ENCODE measurements at regions not wholly inside any gene's neighbourhood (a gene's known extent, or its start where the extent isn't known, plus 50 kb on each side); places are given as distances from the start of the nearest gene placed in this dataset.

- in situ Hi-C loops (cut with MboI; ENCODE audit: low sequenced_read_pairs, unreplicated experiment), result no loop called here
- TF ChIP-seq, protein P1, sequence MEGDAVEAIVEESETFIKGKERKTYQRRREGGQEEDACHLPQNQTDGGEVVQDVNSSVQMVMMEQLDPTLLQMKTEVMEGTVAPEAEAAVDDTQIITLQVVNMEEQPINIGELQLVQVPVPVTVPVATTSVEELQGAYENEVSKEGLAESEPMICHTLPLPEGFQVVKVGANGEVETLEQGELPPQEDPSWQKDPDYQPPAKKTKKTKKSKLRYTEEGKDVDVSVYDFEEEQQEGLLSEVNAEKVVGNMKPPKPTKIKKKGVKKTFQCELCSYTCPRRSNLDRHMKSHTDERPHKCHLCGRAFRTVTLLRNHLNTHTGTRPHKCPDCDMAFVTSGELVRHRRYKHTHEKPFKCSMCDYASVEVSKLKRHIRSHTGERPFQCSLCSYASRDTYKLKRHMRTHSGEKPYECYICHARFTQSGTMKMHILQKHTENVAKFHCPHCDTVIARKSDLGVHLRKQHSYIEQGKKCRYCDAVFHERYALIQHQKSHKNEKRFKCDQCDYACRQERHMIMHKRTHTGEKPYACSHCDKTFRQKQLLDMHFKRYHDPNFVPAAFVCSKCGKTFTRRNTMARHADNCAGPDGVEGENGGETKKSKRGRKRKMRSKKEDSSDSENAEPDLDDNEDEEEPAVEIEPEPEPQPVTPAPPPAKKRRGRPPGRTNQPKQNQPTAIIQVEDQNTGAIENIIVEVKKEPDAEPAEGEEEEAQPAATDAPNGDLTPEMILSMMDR (IDR thresholded peaks at IDR 0.05; ENCODE audit: borderline replicate concordance, control extremely low read depth, extremely low read depth, insufficient read depth, missing control alignments), result no peak
- no peak for DNase-seq (ENCODE audit: low spot score)
Observed at GRCh38 chr10:78929541-78929940, 139.2 kb upstream of the ZMIZ1 start.

- TF ChIP-seq, protein P1 (IDR thresholded peaks at IDR 0.05; ENCODE audit: borderline replicate concordance, control extremely low read depth, extremely low read depth, insufficient read depth, missing control alignments), result no peak
- DNase-seq (ENCODE audit: low spot score), result no peak
- in situ Hi-C loops (cut with MboI; ENCODE audit: low sequenced_read_pairs, unreplicated experiment), result no loop called here
Observed at GRCh38 chr10:78931321-78932053, 137.3 kb upstream of the ZMIZ1 start.

- TF ChIP-seq, protein P1 (IDR thresholded peaks at IDR 0.05; ENCODE audit: borderline replicate concordance, control extremely low read depth, extremely low read depth, insufficient read depth, missing control alignments), result no peak
- in situ Hi-C loops (cut with MboI; ENCODE audit: low sequenced_read_pairs, unreplicated experiment), result no loop called here
- DNase-seq (ENCODE audit: low spot score), result no peak
Observed at GRCh38 chr10:78932054-78932386, 136.7 kb upstream of the ZMIZ1 start.

GRCh38 chr10:78932861-78933260 lies 135.9 kb upstream of the ZMIZ1 start:
- TF ChIP-seq, protein P1 (IDR thresholded peaks at IDR 0.05; ENCODE audit: borderline replicate concordance, control extremely low read depth, extremely low read depth, insufficient read depth, missing control alignments), result no peak
- no peak for DNase-seq (ENCODE audit: low spot score)
- in situ Hi-C loops (cut with MboI; ENCODE audit: low sequenced_read_pairs, unreplicated experiment), result no loop called here

- TF ChIP-seq, protein P1 (IDR thresholded peaks at IDR 0.05; ENCODE audit: borderline replicate concordance, control extremely low read depth, extremely low read depth, insufficient read depth, missing control alignments), result no peak
- in situ Hi-C loops (cut with MboI; ENCODE audit: low sequenced_read_pairs, unreplicated experiment), result no loop called here
- no peak for DNase-seq (ENCODE audit: low spot score)
Observed at GRCh38 chr10:78933828-78934531, 134.8 kb upstream of the ZMIZ1 start.

DNA sequence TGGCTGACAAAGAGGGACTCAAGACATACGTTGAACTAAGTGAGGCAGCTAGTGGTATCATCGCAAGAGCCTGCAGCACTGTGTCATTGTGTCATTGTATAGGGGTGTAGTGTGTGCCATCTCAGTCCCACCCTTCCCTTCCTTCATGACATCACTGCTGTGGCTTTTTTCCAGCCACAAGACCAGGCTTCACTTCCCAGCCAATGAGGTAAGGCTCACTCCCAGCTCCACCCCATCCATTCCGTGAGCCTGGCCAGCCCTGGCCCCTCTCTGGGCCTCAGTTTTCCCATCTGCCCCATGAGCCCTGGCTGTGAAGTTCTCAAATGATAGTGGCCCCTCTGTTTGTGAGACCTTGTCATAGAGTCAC lies 134.3 kb upstream of the ZMIZ1 start:
- TF ChIP-seq, protein P1 (IDR thresholded peaks at IDR 0.05; ENCODE audit: borderline replicate concordance, control extremely low read depth, extremely low read depth, insufficient read depth, missing control alignments), result no peak
- DNase-seq (ENCODE audit: low spot score), result no peak
- in situ Hi-C loops (cut with MboI; ENCODE audit: low sequenced_read_pairs, unreplicated experiment), result no loop called here

Data from GM13976 (cell line).